IMR-90 (cell line): ENCODE measurements at regions not wholly inside any gene's neighbourhood (a gene's known extent, or its start where the extent isn't known, plus 50 kb on each side); places are given as distances from the start of the nearest gene placed in this dataset.

Experiments
- FOS ChIP-seq: fragments of 150-350 bp; IDR thresholded peaks from 2 replicates; pipeline ENCODE4 v1.6.1; 2016; ENCODE audit warnings: low read depth, low read length
- MAZ ChIP-seq: IDR thresholded peaks from 2 replicates; pipeline ENCODE4 v1.6.1; 2012; ENCODE audit warnings: low read depth, mild to moderate bottlenecking, low read length, improper control_type of control experiment, moderate library complexity, borderline replicate concordance
- MXI1 ChIP-seq: IDR thresholded peaks from 2 replicates; pipeline ENCODE4 v1.6.1; 2012; ENCODE audit warnings: low read depth, mild to moderate bottlenecking, low read length, moderate library complexity, borderline replicate concordance
- POLR2A ChIP-seq: IDR thresholded peaks from 2 replicates; pipeline ENCODE4 v1.6.1; 2012; ENCODE audit warnings: mild to moderate bottlenecking, low read depth, low read length
- RAD21 ChIP-seq: IDR thresholded peaks from 2 replicates; pipeline ENCODE4 v1.6.1; 2012; ENCODE audit warnings: low read length, improper control_type of control experiment
- RFX5 ChIP-seq: IDR thresholded peaks from 2 replicates; pipeline ENCODE4 v1.8.0; 2012; ENCODE audit warnings: low read depth, mild to moderate bottlenecking, low read length, moderate library complexity
- TF ChIP-seq, protein P1 (sequence below): conservative IDR thresholded peaks from 2 replicates; pipeline ENCODE4 v1.5.1; 2012; ENCODE audit warnings: mild to moderate bottlenecking, low read depth, low read length, improper control_type of control experiment
- TF ChIP-seq, protein P2 (sequence below): fragments of 150-350 bp; IDR thresholded peaks from 2 replicates; pipeline ENCODE4 v1.6.1; 2017; ENCODE audit warnings: mild to moderate bottlenecking, antibody characterized with exemption, low read length, low read depth

DNA sequence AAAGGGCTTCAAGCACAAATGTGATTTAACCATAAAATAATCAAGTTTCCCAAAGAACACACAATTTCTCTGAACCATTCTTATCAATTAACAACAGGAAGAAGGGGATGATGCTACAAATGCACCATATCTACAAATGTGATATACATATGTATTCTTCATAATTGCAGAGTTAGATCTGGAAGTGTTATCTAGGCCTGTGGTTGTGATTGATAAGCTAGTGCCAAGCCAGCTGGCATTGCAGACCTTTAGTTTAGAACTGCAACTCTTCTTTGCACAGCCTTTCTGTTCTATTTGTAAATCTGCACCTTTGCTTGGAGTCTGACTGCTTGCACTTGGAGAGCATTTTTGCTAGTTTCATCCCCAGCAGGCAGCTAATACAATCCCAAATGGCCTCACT lies 145.5 kb upstream of the NPY2R start:
- TF ChIP-seq, protein P1, sequence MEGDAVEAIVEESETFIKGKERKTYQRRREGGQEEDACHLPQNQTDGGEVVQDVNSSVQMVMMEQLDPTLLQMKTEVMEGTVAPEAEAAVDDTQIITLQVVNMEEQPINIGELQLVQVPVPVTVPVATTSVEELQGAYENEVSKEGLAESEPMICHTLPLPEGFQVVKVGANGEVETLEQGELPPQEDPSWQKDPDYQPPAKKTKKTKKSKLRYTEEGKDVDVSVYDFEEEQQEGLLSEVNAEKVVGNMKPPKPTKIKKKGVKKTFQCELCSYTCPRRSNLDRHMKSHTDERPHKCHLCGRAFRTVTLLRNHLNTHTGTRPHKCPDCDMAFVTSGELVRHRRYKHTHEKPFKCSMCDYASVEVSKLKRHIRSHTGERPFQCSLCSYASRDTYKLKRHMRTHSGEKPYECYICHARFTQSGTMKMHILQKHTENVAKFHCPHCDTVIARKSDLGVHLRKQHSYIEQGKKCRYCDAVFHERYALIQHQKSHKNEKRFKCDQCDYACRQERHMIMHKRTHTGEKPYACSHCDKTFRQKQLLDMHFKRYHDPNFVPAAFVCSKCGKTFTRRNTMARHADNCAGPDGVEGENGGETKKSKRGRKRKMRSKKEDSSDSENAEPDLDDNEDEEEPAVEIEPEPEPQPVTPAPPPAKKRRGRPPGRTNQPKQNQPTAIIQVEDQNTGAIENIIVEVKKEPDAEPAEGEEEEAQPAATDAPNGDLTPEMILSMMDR = no peak
- TF ChIP-seq POLR2A (no peak), MXI1 (no peak), RAD21 (no peak), RFX5 (no peak), FOS (no peak), MAZ (no peak)
- TF ChIP-seq, protein P2, sequence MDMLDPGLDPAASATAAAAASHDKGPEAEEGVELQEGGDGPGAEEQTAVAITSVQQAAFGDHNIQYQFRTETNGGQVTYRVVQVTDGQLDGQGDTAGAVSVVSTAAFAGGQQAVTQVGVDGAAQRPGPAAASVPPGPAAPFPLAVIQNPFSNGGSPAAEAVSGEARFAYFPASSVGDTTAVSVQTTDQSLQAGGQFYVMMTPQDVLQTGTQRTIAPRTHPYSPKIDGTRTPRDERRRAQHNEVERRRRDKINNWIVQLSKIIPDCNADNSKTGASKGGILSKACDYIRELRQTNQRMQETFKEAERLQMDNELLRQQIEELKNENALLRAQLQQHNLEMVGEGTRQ = no peak
